ENCODE measurements at regions not wholly inside any gene's neighbourhood (a gene's known extent, or its start where the extent isn't known, plus 50 kb on each side); places are given as distances from the start of the nearest gene placed in this dataset.

GRCh38 chr15:98063315-98063714 lies 102.8 kb downstream of the ARRDC4 start:
- TF ChIP-seq CTCF (IDR thresholded peaks at IDR 0.05): no peak
- peaks cover 61% of the 10 kb centered on the region for H3K4me1 Mint-ChIP-seq (ENCODE audit: low read depth)
- peak overlapping the region; percentile 24; the same call in 1 of the 2 replicates for H3K27ac Mint-ChIP-seq
- H3K27me3 Mint-ChIP-seq (ENCODE audit: insufficient read depth): 0 out of 2 replicates have a peak, but pooled peaks cover 2% of the 10 kb centered on the region
- H3K36me3 Mint-ChIP-seq (ENCODE audit: low read depth): peaks cover 20% of the 10 kb centered on the region
- peak overlapping the region; percentile 3; the same call in 1 of the 2 replicates for H3K4me3 Mint-ChIP-seq
- peaks cover 12% of the 10 kb centered on the region for H3K9me3 Mint-ChIP-seq
- DNase-seq: peak; percentile 31

- Mint-ChIP-seq H3K4me1 (ENCODE audit: low read depth) (peaks cover 66% of the 10 kb centered on the region), H3K4me3 (peak overlapping the region; percentile 3; the same call in 1 of the 2 replicates), H3K36me3 (ENCODE audit: low read depth) (peaks cover 15% of the 10 kb centered on the region), H3K9me3 (peaks cover 8% of the 10 kb centered on the region), H3K27me3 (ENCODE audit: insufficient read depth) (0 out of 2 replicates have a peak, but pooled peaks cover 2% of the 10 kb centered on the region), H3K27ac (peak overlapping the region; percentile 24; the same call in 1 of the 2 replicates)
- DNase-seq: no peak
- TF ChIP-seq CTCF (IDR thresholded peaks at IDR 0.05): no peak
Observed at GRCh38 chr15:98063871-98064270, 103.4 kb downstream of the ARRDC4 start.

GRCh38 chr15:98067339-98067738 lies 106.8 kb downstream of the ARRDC4 start:
- H3K4me3 Mint-ChIP-seq: peak overlapping the region; percentile 62
- peaks cover 100% of the 10 kb centered on the region for H3K4me1 Mint-ChIP-seq (ENCODE audit: low read depth)
- peak; percentile 91 for DNase-seq
- H3K9me3 Mint-ChIP-seq: peaks cover under 1% of the 10 kb centered on the region; the same call in 1 of the 2 replicates
- H3K27ac Mint-ChIP-seq: peak overlapping the region; percentile 89
- H3K36me3 Mint-ChIP-seq (ENCODE audit: low read depth): peaks cover 13% of the 10 kb centered on the region
- TF ChIP-seq CTCF (IDR thresholded peaks at IDR 0.05): no peak
- H3K27me3 Mint-ChIP-seq (ENCODE audit: insufficient read depth): 0 out of 2 replicates have a peak, but pooled peaks cover 2% of the 10 kb centered on the region

GRCh38 chr15:98069256-98069655 lies 108.8 kb downstream of the ARRDC4 start:
- Mint-ChIP-seq H3K4me3 (peak overlapping the region; percentile 62), H3K27ac (peak overlapping the region; percentile 89), H3K4me1 (ENCODE audit: low read depth) (peaks cover 100% of the 10 kb centered on the region), H3K9me3 (peaks cover 4% of the 10 kb centered on the region; the same call in 1 of the 2 replicates), H3K36me3 (ENCODE audit: low read depth) (peaks cover 32% of the 10 kb centered on the region), H3K27me3 (ENCODE audit: insufficient read depth) (0 out of 2 replicates have a peak, but pooled peaks cover 2% of the 10 kb centered on the region)
- no peak for TF ChIP-seq CTCF (IDR thresholded peaks at IDR 0.05)
- no peak for DNase-seq

GRCh38 chr15:98070137-98070536 lies 109.6 kb downstream of the ARRDC4 start:
- peaks cover 93% of the 10 kb centered on the region for H3K4me1 Mint-ChIP-seq (ENCODE audit: low read depth)
- peak overlapping the region; percentile 54 for H3K27ac Mint-ChIP-seq
- H3K36me3 Mint-ChIP-seq (ENCODE audit: low read depth): peaks cover 33% of the 10 kb centered on the region
- peak overlapping the region; percentile 6; the same call in 1 of the 2 replicates for H3K4me3 Mint-ChIP-seq
- 0 out of 2 replicates have a peak, but pooled peaks cover 2% of the 10 kb centered on the region for H3K27me3 Mint-ChIP-seq (ENCODE audit: insufficient read depth)
- H3K9me3 Mint-ChIP-seq: peaks cover 4% of the 10 kb centered on the region; the same call in 1 of the 2 replicates
- DNase-seq: peak; percentile 88
- no peak for TF ChIP-seq CTCF (IDR thresholded peaks at IDR 0.05)

Measured in HFFc6 (cell line).